Activated CD8-positive, alpha-beta T cell treated with anti-CD3 and anti-CD28 coated beads for 36 hours (primary cell): ENCODE measurements at regions not wholly inside any gene's neighbourhood (a gene's known extent, or its start where the extent isn't known, plus 50 kb on each side); places are given as distances from the start of the nearest gene placed in this dataset.

ENCODE experiments used
- ATAC-seq: fragments of 200-7000 bp; cut with Tn5 transposase; one replicate; pipeline ENCODE4 v1.10.0; 2021; ENCODE audit warnings: mild to moderate bottlenecking, moderate library complexity
- CTCF ChIA-PET: fragments of 350-600 bp; sonication (Branson Sonifier 250); formaldehyde crosslinking; loops from one replicate; lab custom pipeline; 2021; ENCODE audit warnings: antibody characterized with exemption; lab: Charles Lee
- POLR2A ChIA-PET: fragments of 350-600 bp; sonication (Branson Sonifier 250); formaldehyde crosslinking; loops from one replicate; lab custom pipeline; 2021; ENCODE audit warnings: antibody characterized with exemption; lab: Charles Lee
- DNase-seq: peaks from one replicate; pipeline ENCODE4 v3.0.0-alpha.2; 2020
- H3K27ac Mint-ChIP-seq: one replicate; pipeline ENCODE4 v1.8.0; 2021; ENCODE audit warnings: mild to moderate bottlenecking, mixed read lengths
- H3K27me3 Mint-ChIP-seq: one replicate; pipeline ENCODE4 v1.8.0; 2021; ENCODE audit warnings: mixed read lengths
- H3K36me3 Mint-ChIP-seq: one replicate; pipeline ENCODE4 v1.8.0; 2021; ENCODE audit warnings: low read depth, mixed read lengths
- H3K4me1 Mint-ChIP-seq: one replicate; pipeline ENCODE4 v1.8.0; 2021; ENCODE audit warnings: low read depth, mixed read lengths
- H3K4me3 Mint-ChIP-seq: one replicate; pipeline ENCODE4 v1.8.0; 2021; ENCODE audit warnings: mild to moderate bottlenecking, moderate library complexity, mixed read lengths
- H3K9me3 Mint-ChIP-seq: one replicate; pipeline ENCODE4 v1.8.0; 2021; ENCODE audit warnings: mixed read lengths
- CTCF ChIP-seq: fragments of 200-600 bp; IDR thresholded peaks from one replicate; pipeline ENCODE4 v1.8.0; 2022; ENCODE audit warnings: antibody characterized with exemption, mild to moderate bottlenecking
- intact Hi-C: fragments of 100-400 bp; cut with micrococcal nuclease; formaldehyde crosslinking; loops from one replicate; pipeline ENCODE4 v1.10.0; 2022

GRCh38 chr1:185559684-185560331 lies 174.4 kb upstream of the HMCN1 start:
- ATAC-seq = peak; percentile 94
- Mint-ChIP-seq H3K27me3 (no peaks in the 10 kb centered on the region), H3K4me3 (no peak overlapping the region), H3K4me1 (peaks cover 36% of the 10 kb centered on the region), H3K9me3 (no peaks in the 10 kb centered on the region), H3K27ac (peak overlapping the region; percentile 83), H3K36me3 (no peaks in the 10 kb centered on the region)
- peak; percentile 39 for TF ChIP-seq CTCF
- POLR2A ChIA-PET = interaction anchor here (0.7 to 2.7 kb wide), 5 partner anchors 13 to 244 kb away, joined by 3 to 22 read pairs (median 4); partner anchors contain the start of gene IVNS1ABP
- DNase-seq = peak; percentile 81
- CTCF ChIA-PET = interaction anchor here (0.6 to 3.1 kb wide), 20 partner anchors 11 to 336 kb away, joined by 3 to 18 read pairs (median 4); partner anchors contain the start of gene IVNS1ABP
- intact Hi-C loops = loop anchor here (2.0 to 10.0 kb wide), 2 partner anchors 77 to 115 kb away; no protein-coding TSS in a partner anchor

DNA sequence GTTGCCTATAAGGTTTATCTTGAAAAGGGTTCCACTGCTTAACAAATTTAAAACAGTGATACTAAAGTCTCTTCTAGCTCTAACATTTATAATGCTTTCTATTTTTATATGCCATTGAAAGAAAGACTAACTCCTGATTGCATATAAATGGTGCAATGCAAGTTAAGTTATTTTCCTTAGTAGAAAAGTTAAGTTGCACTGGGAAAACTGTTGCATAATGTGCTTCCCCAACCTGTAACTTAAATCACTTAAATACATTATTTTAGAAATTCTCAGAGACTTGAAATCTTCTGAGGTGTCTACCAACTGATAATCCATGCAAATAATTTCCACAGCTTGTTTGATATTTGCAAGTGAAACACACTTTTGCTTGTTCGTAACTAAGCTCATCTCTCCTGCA lies 175.0 kb upstream of the HMCN1 start:
- peak overlapping the region; percentile 83 for H3K27ac Mint-ChIP-seq
- H3K36me3 Mint-ChIP-seq = no peaks in the 10 kb centered on the region
- DNase-seq (no peak), ATAC-seq (no peak)
- no peaks in the 10 kb centered on the region for H3K9me3 Mint-ChIP-seq
- H3K4me3 Mint-ChIP-seq = no peak overlapping the region
- peaks cover 34% of the 10 kb centered on the region for H3K4me1 Mint-ChIP-seq
- ChIA-PET CTCF (interaction anchor here (0.9 to 3.1 kb wide), 18 partner anchors 13 to 335 kb away, joined by 3 to 18 read pairs (median 4); partner anchors contain the start of gene IVNS1ABP), POLR2A (interaction anchor here (0.6 to 2.7 kb wide), 3 partner anchors 44 to 242 kb away, joined by 4 to 22 read pairs (median 9); partner anchors contain the start of gene IVNS1ABP)
- intact Hi-C loops = no loop called here
- H3K27me3 Mint-ChIP-seq = no peaks in the 10 kb centered on the region
- no peak for TF ChIP-seq CTCF

DNA sequence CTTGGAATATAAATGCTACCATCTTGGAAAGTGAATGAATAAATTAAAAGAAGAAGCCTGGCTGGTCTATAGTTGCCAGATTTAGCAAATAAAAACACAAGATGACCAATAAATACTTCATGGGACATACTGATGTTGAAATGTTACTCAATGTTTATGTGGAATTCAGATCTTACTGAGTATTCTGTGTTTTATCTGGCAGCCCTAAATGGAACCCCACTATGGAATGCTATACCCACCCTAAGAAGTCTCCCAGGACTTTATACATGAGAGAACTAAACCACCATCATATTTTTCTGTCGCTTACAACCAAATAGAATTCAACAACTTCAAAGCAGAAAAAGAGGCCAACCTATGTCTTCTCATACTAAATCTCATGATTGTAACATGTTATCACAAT lies 177.6 kb upstream of the HMCN1 start:
- CTCF ChIA-PET = no interaction called here
- H3K9me3 Mint-ChIP-seq = no peaks in the 10 kb centered on the region

DNA sequence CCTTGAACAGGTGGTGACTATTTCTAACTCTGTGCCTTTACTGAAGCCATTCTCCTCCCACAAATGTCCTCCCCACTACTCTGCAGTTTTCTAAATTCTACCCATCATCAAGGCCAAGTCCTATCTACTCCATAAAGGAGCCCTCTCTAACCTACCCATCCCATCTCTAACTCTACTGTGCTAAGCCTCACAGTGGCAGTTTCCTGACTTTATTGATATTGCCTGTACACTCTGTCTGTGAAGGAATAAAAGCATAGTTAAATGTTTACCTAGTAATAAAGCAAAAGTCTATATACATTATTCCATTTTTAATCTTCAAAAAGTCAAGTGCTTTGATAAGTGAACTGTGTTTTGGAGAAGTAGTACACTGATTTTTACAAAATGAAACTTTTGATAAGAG lies 178.4 kb upstream of the HMCN1 start:
- H3K27ac Mint-ChIP-seq = no peak overlapping the region
- H3K27me3 Mint-ChIP-seq = no peaks in the 10 kb centered on the region
- no peak overlapping the region for H3K4me3 Mint-ChIP-seq
- H3K36me3 Mint-ChIP-seq = no peaks in the 10 kb centered on the region
- no peak for TF ChIP-seq CTCF
- intact Hi-C loops = no loop called here
- ATAC-seq (no peak), DNase-seq (no peak)
- H3K9me3 Mint-ChIP-seq = no peaks in the 10 kb centered on the region
- ChIA-PET CTCF (interaction anchor here (1.1 kb wide), 2 partner anchors 125 to 751 kb away, joined by 3 read pairs; no protein-coding TSS in a partner anchor), POLR2A (no interaction called here)
- peaks cover 15% of the 10 kb centered on the region for H3K4me1 Mint-ChIP-seq

More for the DNA sequence above, 177.6 kb upstream of the HMCN1 start:
- DNase-seq (no peak), ATAC-seq (no peak)
- intact Hi-C loops = no loop called here
- no peaks in the 10 kb centered on the region for H3K36me3 Mint-ChIP-seq
- no peak overlapping the region for H3K27ac Mint-ChIP-seq
- H3K4me1 Mint-ChIP-seq = peaks cover 23% of the 10 kb centered on the region
- H3K4me3 Mint-ChIP-seq = no peak overlapping the region
- TF ChIP-seq CTCF = no peak
- POLR2A ChIA-PET = no interaction called here
- no peaks in the 10 kb centered on the region for H3K27me3 Mint-ChIP-seq

DNA sequence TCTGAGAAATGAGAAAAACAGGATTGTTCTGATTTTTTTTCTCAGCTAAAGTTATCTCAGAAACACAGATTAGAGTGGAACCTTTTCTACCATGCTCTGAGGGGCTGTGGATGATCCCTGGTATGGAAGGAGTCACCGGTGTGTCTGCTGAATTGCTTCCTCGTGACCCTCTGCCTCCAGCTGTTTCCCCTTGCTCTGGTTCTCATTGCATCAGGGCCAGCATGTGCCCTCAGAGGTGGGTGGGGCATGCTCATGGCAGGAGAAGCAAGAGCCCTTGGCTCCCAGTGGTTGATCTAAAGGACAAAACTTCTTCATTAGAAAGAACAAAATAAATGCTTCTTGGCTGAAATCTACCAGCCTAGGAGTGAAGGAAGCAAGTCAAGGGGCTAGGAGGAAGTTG lies 183.2 kb upstream of the HMCN1 start:
- TF ChIP-seq CTCF = no peak
- Mint-ChIP-seq H3K27ac (no peak overlapping the region), H3K4me3 (no peak overlapping the region), H3K4me1 (no peaks in the 10 kb centered on the region), H3K36me3 (no peaks in the 10 kb centered on the region), H3K9me3 (no peaks in the 10 kb centered on the region), H3K27me3 (no peaks in the 10 kb centered on the region)
- no peak for DNase-seq
- intact Hi-C loops = no loop called here
- ChIA-PET CTCF (interaction anchor here (1.2 to 1.4 kb wide), 2 partner anchors 10 to 16 kb away, joined by 3 read pairs; no protein-coding TSS in a partner anchor), POLR2A (no interaction called here)
- no peak for ATAC-seq
